GM12878 (cell line): ENCODE measurements at regions not wholly inside any gene's neighbourhood (a gene's known extent, or its start where the extent isn't known, plus 50 kb on each side); places are given as distances from the start of the nearest gene placed in this dataset.

Experiments used
- ATAC-seq: fragments of 200-7000 bp; cut with Tn5 transposase; 3 replicates; pipeline ENCODE4 v1.9.1; 2020; ENCODE audit warnings: mild to moderate bottlenecking, moderate library complexity
- BruUV-seq: library from RNA; stranded (reverse); fragments of 400-500 nt; replicated peaks from 2 replicates; lab custom pipeline; 2021; lab: Mats Ljungman, UMichigan
- CTCF ChIA-PET: fragments of 300-600 bp; sonication (Branson Sonifier 250); formaldehyde crosslinking; extraction: SDS; loops from one replicate; lab custom pipeline; 2021; ENCODE audit warnings: inconsistent platforms; lab: Yijun Ruan, JAX
- POLR2A ChIA-PET: fragments of 350-600 bp; formaldehyde crosslinking; extraction: SDS; loops from one replicate; lab custom pipeline; 2021; ENCODE audit warnings: inconsistent platforms; lab: Charles Lee
- RAD21 ChIA-PET: fragments of 300-600 bp; sonication (Branson Sonifier 250); formaldehyde crosslinking; loops from one replicate; lab custom pipeline; 2023; ENCODE audit warnings: antibody characterized with exemption; ENCODE audit not compliant: unreplicated experiment; lab: Charles Lee
- SMC1A ChIA-PET: fragments of 300-600 bp; sonication (Branson Sonifier 250); formaldehyde crosslinking; loops from one replicate; lab custom pipeline; 2023; ENCODE audit not compliant: unreplicated experiment, uncharacterized antibody; lab: Charles Lee
- DNase-seq: peaks from one replicate; pipeline ENCODE4 v3.0.0-alpha.2; 2011; ENCODE audit warnings: low read depth, low spot score
- FAIRE-seq: peaks from 3 replicates; lab custom pipeline; 2011; peaks lifted over from hg19 to GRCh38; lab: Jason Lieb, UNC
- H2AFZ ChIP-seq: 2 replicates; pipeline ENCODE4 v1.6.0; 2011; ENCODE audit warnings: low read depth, low read length, control low read depth; ENCODE audit not compliant: control insufficient read depth
- H3K27ac ChIP-seq: 2 replicates; pipeline ENCODE4 v1.5.1; 2011; ENCODE audit warnings: control low read depth; ENCODE audit not compliant: control insufficient read depth, insufficient read depth
- H3K27me3 ChIP-seq, 2 experiments: replicated peaks in 1 of 2; 2 replicates each; pipeline versions ENCODE4 v1.6.0 to v1.6.1; 2011; ENCODE audit warnings: low read length in 1 of 2; ENCODE audit not compliant: control insufficient read depth in 2 of 2, insufficient read depth in 2 of 2
- H3K36me3 ChIP-seq, 2 experiments: 2 replicates each; pipeline ENCODE4 v1.5.1; 2011; ENCODE audit warnings: low read length in 1 of 2; ENCODE audit not compliant: control insufficient read depth in 2 of 2, insufficient read depth in 2 of 2
- H3K4me1 ChIP-seq: 2 replicates; pipeline ENCODE4 v1.6.1; 2011; ENCODE audit warnings: mild to moderate bottlenecking, low read length, moderate library complexity, mixed read lengths; ENCODE audit not compliant: control insufficient read depth, insufficient read depth
- H3K4me2 ChIP-seq: 2 replicates; pipeline ENCODE4 v1.6.0; 2011; ENCODE audit warnings: control low read depth; ENCODE audit not compliant: control insufficient read depth, insufficient read depth
- H3K4me3 ChIP-seq: fragments of 200-600 bp; sonication (generic); 2 replicates; pipeline ENCODE4 v1.5.1; 2016
- H3K79me2 ChIP-seq: 2 replicates; pipeline ENCODE4 v1.6.0; 2011; ENCODE audit warnings: low read length; ENCODE audit not compliant: control insufficient read depth, insufficient read depth
- H3K9ac ChIP-seq: 2 replicates; pipeline ENCODE4 v1.8.0; 2011; ENCODE audit warnings: low read length, control low read depth, mixed read lengths; ENCODE audit not compliant: control insufficient read depth, insufficient read depth
- H3K9me3 ChIP-seq: replicated peaks from 3 replicates; pipeline ENCODE4 v1.5.1; 2011; ENCODE audit warnings: mild to moderate bottlenecking, low read length; ENCODE audit not compliant: control insufficient read depth, insufficient read depth
- H4K20me1 ChIP-seq: 2 replicates; pipeline ENCODE4 v1.6.0; 2011; ENCODE audit not compliant: control insufficient read depth, insufficient read depth
- ATF3 ChIP-seq: IDR thresholded peaks from 2 replicates; pipeline ENCODE4 v1.6.1; 2011; ENCODE audit warnings: low read depth, mild to moderate bottlenecking, low read length, moderate library complexity, borderline replicate concordance; ENCODE audit errors: extremely low read depth
- GATAD2B ChIP-seq: fragments of 450-650 bp; conservative IDR thresholded peaks from 2 replicates; pipeline ENCODE4 v1.6.1; 2017; ENCODE audit warnings: low read depth, mild to moderate bottlenecking, moderate library complexity
- SKIL ChIP-seq: fragments of 450-650 bp; IDR thresholded peaks from 2 replicates; pipeline ENCODE4 v1.6.1; 2017; ENCODE audit warnings: mild to moderate bottlenecking, low read depth, inconsistent platforms; ENCODE audit not compliant: poor library complexity, severe bottlenecking
- SPI1 ChIP-seq: IDR thresholded peaks from 2 replicates; pipeline ENCODE4 v1.6.1; 2011; ENCODE audit warnings: low read depth, mild to moderate bottlenecking, low read length, moderate library complexity, borderline replicate concordance; ENCODE audit not compliant: insufficient read depth
- TARDBP ChIP-seq: IDR thresholded peaks from 2 replicates; pipeline ENCODE4 v1.6.1; 2016; ENCODE audit warnings: borderline replicate concordance
- TCF3 ChIP-seq: IDR thresholded peaks from 2 replicates; pipeline ENCODE4 v1.6.1; 2012; ENCODE audit warnings: low read depth, mild to moderate bottlenecking, low read length, borderline replicate concordance; ENCODE audit not compliant: insufficient read depth
- WGBS: methylation state at CpG from one replicate; pipeline ENCODE4 v1.1.6; 2016; ENCODE audit warnings: low lambda C conversion rate; ENCODE audit not compliant: insufficient replicate concordance, insufficient coverage; ENCODE audit errors: missing lambda C conversion rate; 5-methylcytosine and 5-hydroxymethylcytosine counted together
- in situ Hi-C: fragments of 300-500 bp; cut with MboI; formaldehyde crosslinking; loops from 9 replicates; pipeline ENCODE4 v1.14.3; 2018; ENCODE audit warnings: mixed read lengths
- intact Hi-C: fragments of 100-400 bp; cut with micrococcal nuclease; formaldehyde crosslinking; loops from one replicate; pipeline ENCODE4 v1.14.2; 2022; ENCODE audit not compliant: unreplicated experiment
- TF ChIP-seq, protein P1 (sequence below): fragments of 450-650 bp; formaldehyde crosslinking; IDR thresholded peaks from 2 replicates; pipeline ENCODE4 v1.4.0; 2020; ENCODE audit warnings: mild to moderate bottlenecking, moderate library complexity
- TF ChIP-seq, protein P2 (sequence below): fragments of 450-650 bp; IDR thresholded peaks from 2 replicates; pipeline ENCODE4 v1.6.1; 2017; ENCODE audit warnings: borderline replicate concordance

DNA sequence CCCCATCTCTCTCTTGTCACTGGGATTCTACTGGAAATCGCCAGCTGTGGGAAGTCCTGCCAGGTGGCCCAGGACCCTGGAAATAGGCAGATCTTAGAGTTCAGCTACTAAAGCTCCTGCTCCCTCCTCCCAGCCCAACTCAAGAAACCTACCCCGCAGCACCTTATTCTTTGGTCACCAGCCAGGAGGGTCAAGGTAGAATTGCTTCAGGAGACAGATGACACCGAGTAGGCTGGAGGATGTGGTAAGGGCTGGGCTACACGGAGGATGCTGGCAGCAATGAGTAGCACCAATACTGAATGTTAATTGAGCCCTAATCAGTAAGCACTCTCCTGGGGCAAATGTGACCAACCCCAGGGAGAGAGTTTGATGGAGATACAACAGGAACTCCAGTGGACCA, 119.7 kb upstream of the VASH1 start:
- intact Hi-C loops (loop anchor here (10.0 kb wide), 1 partner anchor 257 kb away; no protein-coding TSS in a partner anchor), in situ Hi-C loops (no loop called here)
- Histone ChIP-seq H4K20me1 (no peaks in the 10 kb centered on the region), H3K9ac (no peak overlapping the region), H3K27me3 (no peaks in the 10 kb centered on the region), H3K4me3 (no peak overlapping the region), H3K9me3 (no peaks in the 10 kb centered on the region), H3K36me3 (no peaks in the 10 kb centered on the region), H3K4me2 (no peak overlapping the region), H2AFZ (no peak overlapping the region), H3K27ac (no peak overlapping the region), H3K4me1 (no peaks in the 10 kb centered on the region), H3K79me2 (no peaks in the 10 kb centered on the region)
- DNase-seq (no peak), FAIRE-seq (no peak), ATAC-seq (no peak)
- BruUV-seq: no TSS peak
- 23% methylated on average over 4 of the region's 4 CpGs for WGBS
- ChIA-PET SMC1A (interaction anchor here (1.0 to 2.0 kb wide), 2 partner anchors 11 to 127 kb away, joined by 3 to 6 read pairs; no protein-coding TSS in a partner anchor), POLR2A (no interaction called here), CTCF (interaction anchor here (1.6 kb wide), 1 partner anchor 187 kb away, joined by 5 read pairs; no protein-coding TSS in a partner anchor), RAD21 (interaction anchor here (0.6 kb wide), 1 partner anchor 234 kb away, joined by 3 read pairs; no protein-coding TSS in a partner anchor)
- TF ChIP-seq TCF3 (no peak), ATF3 (no peak), SPI1 (no peak), GATAD2B (no peak), SKIL (no peak), TARDBP (no peak)
- TF ChIP-seq, protein P1, sequence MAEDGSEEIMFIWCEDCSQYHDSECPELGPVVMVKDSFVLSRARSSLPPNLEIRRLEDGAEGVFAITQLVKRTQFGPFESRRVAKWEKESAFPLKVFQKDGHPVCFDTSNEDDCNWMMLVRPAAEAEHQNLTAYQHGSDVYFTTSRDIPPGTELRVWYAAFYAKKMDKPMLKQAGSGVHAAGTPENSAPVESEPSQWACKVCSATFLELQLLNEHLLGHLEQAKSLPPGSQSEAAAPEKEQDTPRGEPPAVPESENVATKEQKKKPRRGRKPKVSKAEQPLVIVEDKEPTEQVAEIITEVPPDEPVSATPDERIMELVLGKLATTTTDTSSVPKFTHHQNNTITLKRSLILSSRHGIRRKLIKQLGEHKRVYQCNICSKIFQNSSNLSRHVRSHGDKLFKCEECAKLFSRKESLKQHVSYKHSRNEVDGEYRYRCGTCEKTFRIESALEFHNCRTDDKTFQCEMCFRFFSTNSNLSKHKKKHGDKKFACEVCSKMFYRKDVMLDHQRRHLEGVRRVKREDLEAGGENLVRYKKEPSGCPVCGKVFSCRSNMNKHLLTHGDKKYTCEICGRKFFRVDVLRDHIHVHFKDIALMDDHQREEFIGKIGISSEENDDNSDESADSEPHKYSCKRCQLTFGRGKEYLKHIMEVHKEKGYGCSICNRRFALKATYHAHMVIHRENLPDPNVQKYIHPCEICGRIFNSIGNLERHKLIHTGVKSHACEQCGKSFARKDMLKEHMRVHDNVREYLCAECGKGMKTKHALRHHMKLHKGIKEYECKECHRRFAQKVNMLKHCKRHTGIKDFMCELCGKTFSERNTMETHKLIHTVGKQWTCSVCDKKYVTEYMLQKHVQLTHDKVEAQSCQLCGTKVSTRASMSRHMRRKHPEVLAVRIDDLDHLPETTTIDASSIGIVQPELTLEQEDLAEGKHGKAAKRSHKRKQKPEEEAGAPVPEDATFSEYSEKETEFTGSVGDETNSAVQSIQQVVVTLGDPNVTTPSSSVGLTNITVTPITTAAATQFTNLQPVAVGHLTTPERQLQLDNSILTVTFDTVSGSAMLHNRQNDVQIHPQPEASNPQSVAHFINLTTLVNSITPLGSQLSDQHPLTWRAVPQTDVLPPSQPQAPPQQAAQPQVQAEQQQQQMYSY (CRISPR knock-in tag): no peak
- TF ChIP-seq, protein P2, sequence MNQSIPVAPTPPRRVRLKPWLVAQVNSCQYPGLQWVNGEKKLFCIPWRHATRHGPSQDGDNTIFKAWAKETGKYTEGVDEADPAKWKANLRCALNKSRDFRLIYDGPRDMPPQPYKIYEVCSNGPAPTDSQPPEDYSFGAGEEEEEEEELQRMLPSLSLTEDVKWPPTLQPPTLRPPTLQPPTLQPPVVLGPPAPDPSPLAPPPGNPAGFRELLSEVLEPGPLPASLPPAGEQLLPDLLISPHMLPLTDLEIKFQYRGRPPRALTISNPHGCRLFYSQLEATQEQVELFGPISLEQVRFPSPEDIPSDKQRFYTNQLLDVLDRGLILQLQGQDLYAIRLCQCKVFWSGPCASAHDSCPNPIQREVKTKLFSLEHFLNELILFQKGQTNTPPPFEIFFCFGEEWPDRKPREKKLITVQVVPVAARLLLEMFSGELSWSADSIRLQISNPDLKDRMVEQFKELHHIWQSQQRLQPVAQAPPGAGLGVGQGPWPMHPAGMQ: no peak
